GM18870 (cell line): ENCODE measurements at regions not wholly inside any gene's neighbourhood (a gene's known extent, or its start where the extent isn't known, plus 50 kb on each side); places are given as distances from the start of the nearest gene placed in this dataset.
"Not testable (repeated sequence)": the region's sequence is repeated elsewhere in the genome, so short reads cannot be mapped to it uniquely, and the experiment has no call there.

Experiments used
- ATAC-seq: cut with Tn5 transposase; IDR thresholded peaks from one replicate; pipeline ENCODE4 v1.9.1; 2021; ENCODE audit warnings: moderate library complexity; ENCODE audit not compliant: unreplicated experiment

GRCh38 chr14:37888234-37888633 lies 292.8 kb downstream of the TTC6 start:
- ATAC-seq = no peak

GRCh38 chr14:37889087-37889486 lies 293.7 kb downstream of the TTC6 start:
- ATAC-seq = no peak

- no peak for ATAC-seq
Observed at GRCh38 chr14:37890095-37890494, 294.7 kb downstream of the TTC6 start.

GRCh38 chr14:37891500-37891899 lies 296.1 kb downstream of the TTC6 start:
- ATAC-seq = not testable (repeated sequence)

GRCh38 chr14:37894463-37894862 lies 299.0 kb downstream of the TTC6 start:
- ATAC-seq = no peak

- ATAC-seq = no peak
Observed at GRCh38 chr14:37899365-37899764, 303.9 kb downstream of the TTC6 start.

GRCh38 chr14:37900561-37900960 lies 305.1 kb downstream of the TTC6 start:
- no peak for ATAC-seq

GRCh38 chr14:37901978-37902377 lies 305.7 kb upstream of the SSTR1 start:
- no peak for ATAC-seq

GRCh38 chr14:37903343-37904191 lies 304.1 kb upstream of the SSTR1 start:
- no peak for ATAC-seq

GRCh38 chr14:37924622-37925021 lies 283.1 kb upstream of the SSTR1 start:
- no peak for ATAC-seq

GRCh38 chr14:37932008-37932407 lies 275.7 kb upstream of the SSTR1 start:
- ATAC-seq = no peak

- ATAC-seq = no peak
Observed at GRCh38 chr14:37932481-37932880, 275.2 kb upstream of the SSTR1 start.

GRCh38 chr14:37936971-37937370 lies 270.7 kb upstream of the SSTR1 start:
- no peak for ATAC-seq

- no peak for ATAC-seq
Observed at GRCh38 chr14:37939442-37940028, 268.2 kb upstream of the SSTR1 start.

GRCh38 chr14:37945959-37946358 lies 261.7 kb upstream of the SSTR1 start:
- no peak for ATAC-seq

- ATAC-seq = no peak
Observed at GRCh38 chr14:37946819-37947218, 260.9 kb upstream of the SSTR1 start.

- no peak for ATAC-seq
Observed at GRCh38 chr14:37948266-37948665, 259.4 kb upstream of the SSTR1 start.

- ATAC-seq = no peak
Observed at GRCh38 chr14:37968664-37969240, 239.0 kb upstream of the SSTR1 start.

GRCh38 chr14:37969511-37969979 lies 238.2 kb upstream of the SSTR1 start:
- no peak for ATAC-seq

- no peak for ATAC-seq
Observed at GRCh38 chr14:37970696-37971095, 237.0 kb upstream of the SSTR1 start.

- no peak for ATAC-seq
Observed at GRCh38 chr14:37972941-37973887, 234.5 kb upstream of the SSTR1 start.
